GM23338 (cell line): ENCODE measurements at regions not wholly inside any gene's neighbourhood (a gene's known extent, or its start where the extent isn't known, plus 50 kb on each side); places are given as distances from the start of the nearest gene placed in this dataset.

Source experiments
- ATAC-seq: fragments of 200-7000 bp; cut with Tn5 transposase; 3 replicates; pipeline ENCODE4 v1.9.1; 2020
- DNase-seq: peaks from one replicate; pipeline ENCODE4 v3.0.0-alpha.2; 2015; ENCODE audit warnings: low spot score
- H2AFZ ChIP-seq: fragments of 200-600 bp; sonication (generic); 2 replicates; pipeline ENCODE4 v1.8.0; 2016; ENCODE audit warnings: antibody characterized with exemption, mild to moderate bottlenecking, moderate library complexity
- H3F3A ChIP-seq: fragments of 200-600 bp; sonication (generic); replicated peaks from 2 replicates; pipeline ENCODE4 v1.8.0; 2017; ENCODE audit warnings: antibody characterized with exemption, mixed run types, low read depth
- H3K27ac ChIP-seq: fragments of 200-600 bp; sonication (generic); 2 replicates; pipeline ENCODE4 v1.6.1; 2016; ENCODE audit warnings: low read depth
- H3K27me3 ChIP-seq: fragments of 200-600 bp; sonication (generic); 2 replicates; pipeline ENCODE4 v1.8.0; 2016; ENCODE audit warnings: mild to moderate bottlenecking, mixed run types, moderate library complexity; ENCODE audit not compliant: insufficient read depth
- H3K36me3 ChIP-seq: fragments of 200-600 bp; sonication (generic); 2 replicates; pipeline ENCODE4 v1.8.0; 2016; ENCODE audit warnings: mild to moderate bottlenecking; ENCODE audit not compliant: insufficient read depth
- H3K4me1 ChIP-seq: fragments of 200-600 bp; sonication (generic); 2 replicates; pipeline ENCODE4 v1.8.0; 2016; ENCODE audit warnings: mild to moderate bottlenecking, moderate library complexity; ENCODE audit not compliant: insufficient read depth
- H3K4me2 ChIP-seq: fragments of 200-600 bp; sonication (generic); 2 replicates; pipeline ENCODE4 v1.7.1; 2017; ENCODE audit warnings: mixed run types
- H3K4me3 ChIP-seq: fragments of 200-600 bp; sonication (generic); 2 replicates; pipeline ENCODE4 v1.6.1; 2016; ENCODE audit warnings: mixed run types
- H3K79me2 ChIP-seq: fragments of 200-600 bp; sonication (generic); replicated peaks from 2 replicates; pipeline ENCODE4 v1.8.0; 2017; ENCODE audit warnings: mild to moderate bottlenecking; ENCODE audit not compliant: insufficient read depth
- H3K9me2 ChIP-seq: fragments of 200-600 bp; sonication (generic); 2 replicates; pipeline ENCODE4 v1.8.0; 2017; ENCODE audit not compliant: insufficient read depth
- H4K20me1 ChIP-seq: fragments of 200-600 bp; sonication (generic); replicated peaks from 2 replicates; pipeline ENCODE4 v1.8.0; 2017; ENCODE audit warnings: mild to moderate bottlenecking; ENCODE audit not compliant: insufficient read depth
- H3K27ac Mint-ChIP-seq: 2 replicates; pipeline ENCODE4 v1.8.0; 2020; ENCODE audit warnings: inconsistent platforms, mild to moderate bottlenecking, moderate library complexity, mixed read lengths
- H3K27me3 Mint-ChIP-seq: 3 replicates; pipeline ENCODE4 v1.8.0; 2022; ENCODE audit warnings: low read depth, mild to moderate bottlenecking, moderate library complexity, mixed read lengths, inconsistent platforms; ENCODE audit not compliant: insufficient read depth, poor library complexity
- H3K36me3 Mint-ChIP-seq: 3 replicates; pipeline ENCODE4 v1.8.0; 2021; ENCODE audit warnings: low read depth, mild to moderate bottlenecking, inconsistent platforms, moderate library complexity, mixed read lengths
- H3K4me1 Mint-ChIP-seq: 3 replicates; pipeline ENCODE4 v1.8.0; 2020; ENCODE audit warnings: mild to moderate bottlenecking, inconsistent platforms, mixed read lengths
- H3K4me3 Mint-ChIP-seq: 3 replicates; pipeline ENCODE4 v1.8.0; 2021; ENCODE audit warnings: moderate library complexity, mild to moderate bottlenecking, inconsistent platforms, mixed read lengths
- H3K9me3 Mint-ChIP-seq: 3 replicates; pipeline ENCODE4 v1.8.0; 2020; ENCODE audit warnings: moderate library complexity, mild to moderate bottlenecking, inconsistent platforms, mixed read lengths
- EZH2phosphoT487 ChIP-seq: fragments of 200-600 bp; sonication (generic); IDR thresholded peaks from one replicate; pipeline ENCODE4 v1.8.1; 2018; ENCODE audit warnings: antibody characterized with exemption; ENCODE audit not compliant: unreplicated experiment
- JUNB ChIP-seq: IDR thresholded peaks from one replicate; pipeline ENCODE4 v1.6.1; 2016; ENCODE audit warnings: antibody characterized with exemption; ENCODE audit not compliant: unreplicated experiment
- REST ChIP-seq: IDR thresholded peaks from one replicate; pipeline ENCODE4 v1.6.1; 2018; ENCODE audit warnings: antibody characterized with exemption; ENCODE audit not compliant: unreplicated experiment
- STAT1 ChIP-seq: IDR thresholded peaks from one replicate; pipeline ENCODE4 v1.6.1; 2016; ENCODE audit warnings: antibody characterized with exemption; ENCODE audit not compliant: unreplicated experiment
- ZNF114 ChIP-seq: fragments of 250-450 bp; sonication (Bioruptor Pico); IDR thresholded peaks from 2 replicates; pipeline ENCODE4 v1.5.0; 2020; ENCODE audit warnings: mild to moderate bottlenecking, moderate library complexity
- ZNF331 ChIP-seq: fragments of 250-450 bp; sonication (Bioruptor Pico); IDR thresholded peaks from 2 replicates; pipeline ENCODE4 v1.5.0; 2020; ENCODE audit warnings: low read depth, mild to moderate bottlenecking, moderate library complexity
- ZNF462 ChIP-seq: fragments of 250-450 bp; sonication (Bioruptor Pico); IDR thresholded peaks from 2 replicates; pipeline ENCODE4 v1.5.0; 2020; ENCODE audit warnings: mild to moderate bottlenecking, moderate library complexity

GRCh38 chr10:125258676-125259075, 98.3 kb upstream of the CTBP2 start (continued):
- TF ChIP-seq ZNF462 (CRISPR knock-in tag) = no peak

- Mint-ChIP-seq H3K4me1 (peaks cover 7% of the 10 kb centered on the region), H3K4me3 (no peak overlapping the region), H3K9me3 (peaks cover 3% of the 10 kb centered on the region; the same call in 1 of the 3 replicates), H3K36me3 (no peaks in the 10 kb centered on the region), H3K27me3 (peaks cover 6% of the 10 kb centered on the region), H3K27ac (no peak overlapping the region)
- Histone ChIP-seq H3F3A (no peaks in the 10 kb centered on the region), H3K79me2 (no peaks in the 10 kb centered on the region), H3K4me2 (no peak overlapping the region), H3K4me1 (peaks cover 7% of the 10 kb centered on the region), H2AFZ (no peak overlapping the region), H3K27me3 (no peaks in the 10 kb centered on the region), H3K36me3 (no peaks in the 10 kb centered on the region), H3K27ac (no peak overlapping the region), H4K20me1 (no peaks in the 10 kb centered on the region), H3K9me2 (peaks cover 2% of the 10 kb centered on the region; the same call in 1 of the 2 replicates), H3K4me3 (no peak overlapping the region)
- ATAC-seq (no peak), DNase-seq (no peak)
- no peak for TF ChIP-seq EZH2phosphoT487
- TF ChIP-seq REST = no peak
- no peak for TF ChIP-seq STAT1
- no peak for TF ChIP-seq ZNF331 (CRISPR knock-in tag)
- TF ChIP-seq ZNF114 (CRISPR knock-in tag) = no peak
- no peak for TF ChIP-seq JUNB
Observed at GRCh38 chr10:125257521-125258108, 97.3 kb upstream of the CTBP2 start.
